Endothelial cell (in vitro differentiated cells): ENCODE measurements at regions not wholly inside any gene's neighbourhood (a gene's known extent, or its start where the extent isn't known, plus 50 kb on each side); places are given as distances from the start of the nearest gene placed in this dataset.
"Not testable (repeated sequence)": the region's sequence is repeated elsewhere in the genome, so short reads cannot be mapped to it uniquely, and the experiment has no call there.

Source experiments
- DNase-seq: peaks from one replicate; pipeline ENCODE4 v3.0.0; 2021; ENCODE audit warnings: low spot score
- H3K27ac Mint-ChIP-seq: one replicate; pipeline ENCODE4 v1.8.0; 2021; ENCODE audit warnings: mixed read lengths, inconsistent platforms; ENCODE audit not compliant: unreplicated experiment
- H3K27me3 Mint-ChIP-seq: one replicate; pipeline ENCODE4 v1.8.0; 2021; ENCODE audit warnings: mild to moderate bottlenecking, moderate library complexity, mixed read lengths, inconsistent platforms; ENCODE audit not compliant: unreplicated experiment
- H3K36me3 Mint-ChIP-seq: one replicate; pipeline ENCODE4 v1.8.0; 2021; ENCODE audit warnings: mild to moderate bottlenecking, low read depth, mixed read lengths, inconsistent platforms; ENCODE audit not compliant: unreplicated experiment
- H3K4me1 Mint-ChIP-seq: one replicate; pipeline ENCODE4 v1.8.0; 2021; ENCODE audit warnings: mild to moderate bottlenecking, mixed read lengths, inconsistent platforms; ENCODE audit not compliant: unreplicated experiment
- H3K4me3 Mint-ChIP-seq: one replicate; pipeline ENCODE4 v1.8.0; 2021; ENCODE audit warnings: mild to moderate bottlenecking, mixed read lengths, inconsistent platforms; ENCODE audit not compliant: unreplicated experiment
- H3K9me3 Mint-ChIP-seq: one replicate; pipeline ENCODE4 v1.8.0; 2021; ENCODE audit warnings: mixed read lengths, inconsistent platforms; ENCODE audit not compliant: unreplicated experiment
- TF ChIP-seq, protein P1 (sequence below): fragments of 200-600 bp; sonication (generic); IDR thresholded peaks from one replicate; pipeline ENCODE4 v1.5.0; 2021; ENCODE audit warnings: antibody characterized with exemption; ENCODE audit not compliant: unreplicated experiment

DNA sequence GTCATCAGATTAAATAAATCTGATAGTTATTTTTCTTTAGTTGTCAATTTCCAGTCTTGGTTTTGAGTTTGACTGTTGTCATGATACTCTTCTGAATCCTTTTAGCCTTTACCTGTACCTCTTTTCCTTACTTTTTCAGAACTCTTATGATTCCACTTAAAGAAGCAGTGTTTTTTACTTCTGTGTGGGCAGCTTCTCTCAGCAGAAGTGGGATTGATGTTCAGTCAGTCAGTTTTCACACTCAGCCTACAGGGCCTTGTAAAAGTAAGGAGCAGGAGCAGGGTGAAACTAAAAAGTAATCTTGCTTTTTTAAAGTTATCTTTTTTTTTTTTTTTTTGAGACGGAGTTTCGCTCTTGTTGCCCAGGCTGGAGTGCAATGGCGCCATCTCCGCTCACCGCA lies 75.1 kb downstream of the HAUS1 start:
- no peak for DNase-seq
- Mint-ChIP-seq H3K4me3 (no peak overlapping the region), H3K9me3 (no peaks in the 10 kb centered on the region), H3K27me3 (peaks cover 3% of the 10 kb centered on the region), H3K36me3 (peaks cover 4% of the 10 kb centered on the region), H3K4me1 (peaks cover 2% of the 10 kb centered on the region), H3K27ac (no peak overlapping the region)
- TF ChIP-seq, protein P1, sequence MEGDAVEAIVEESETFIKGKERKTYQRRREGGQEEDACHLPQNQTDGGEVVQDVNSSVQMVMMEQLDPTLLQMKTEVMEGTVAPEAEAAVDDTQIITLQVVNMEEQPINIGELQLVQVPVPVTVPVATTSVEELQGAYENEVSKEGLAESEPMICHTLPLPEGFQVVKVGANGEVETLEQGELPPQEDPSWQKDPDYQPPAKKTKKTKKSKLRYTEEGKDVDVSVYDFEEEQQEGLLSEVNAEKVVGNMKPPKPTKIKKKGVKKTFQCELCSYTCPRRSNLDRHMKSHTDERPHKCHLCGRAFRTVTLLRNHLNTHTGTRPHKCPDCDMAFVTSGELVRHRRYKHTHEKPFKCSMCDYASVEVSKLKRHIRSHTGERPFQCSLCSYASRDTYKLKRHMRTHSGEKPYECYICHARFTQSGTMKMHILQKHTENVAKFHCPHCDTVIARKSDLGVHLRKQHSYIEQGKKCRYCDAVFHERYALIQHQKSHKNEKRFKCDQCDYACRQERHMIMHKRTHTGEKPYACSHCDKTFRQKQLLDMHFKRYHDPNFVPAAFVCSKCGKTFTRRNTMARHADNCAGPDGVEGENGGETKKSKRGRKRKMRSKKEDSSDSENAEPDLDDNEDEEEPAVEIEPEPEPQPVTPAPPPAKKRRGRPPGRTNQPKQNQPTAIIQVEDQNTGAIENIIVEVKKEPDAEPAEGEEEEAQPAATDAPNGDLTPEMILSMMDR = no peak

DNA sequence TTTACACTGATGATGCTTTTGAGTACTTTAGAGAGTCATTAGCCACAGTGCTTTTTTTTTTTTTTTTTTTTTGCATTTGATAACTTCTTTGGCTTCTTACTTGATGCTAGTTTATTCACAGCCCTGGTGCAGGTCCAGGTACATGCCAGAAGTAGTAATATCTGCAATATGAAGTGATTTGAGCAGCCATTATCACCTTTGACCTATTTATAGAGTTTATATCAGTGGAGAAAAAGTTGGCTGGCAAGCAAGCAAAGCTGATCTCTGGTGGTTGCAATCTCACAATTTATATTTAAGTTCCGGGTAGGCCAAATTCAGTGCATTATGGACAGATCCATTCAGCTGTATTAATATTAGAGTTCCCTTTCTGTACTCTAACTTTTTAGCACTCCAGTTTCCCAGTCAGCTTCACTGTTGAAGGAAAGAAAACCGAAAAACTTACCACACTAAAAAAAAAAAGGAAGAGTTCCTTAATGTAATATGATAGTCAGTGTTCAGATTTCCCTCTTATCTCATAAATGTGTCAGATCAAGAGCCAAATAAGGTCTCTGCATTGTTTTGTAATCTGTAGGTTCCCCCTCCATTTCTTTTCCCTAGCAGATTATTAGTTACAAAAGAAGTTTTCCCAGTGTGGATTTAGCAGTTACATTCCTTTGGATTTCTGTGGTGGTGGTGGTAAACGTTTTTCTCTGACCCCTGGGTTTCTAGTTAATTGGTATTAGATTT lies 78.6 kb downstream of the HAUS1 start:
- Mint-ChIP-seq H3K27ac (no peak overlapping the region), H3K9me3 (no peaks in the 10 kb centered on the region), H3K4me3 (no peak overlapping the region), H3K4me1 (peaks cover 8% of the 10 kb centered on the region), H3K36me3 (no peaks in the 10 kb centered on the region), H3K27me3 (no peaks in the 10 kb centered on the region)
- TF ChIP-seq, protein P1 = no peak
- DNase-seq = no peak

DNA sequence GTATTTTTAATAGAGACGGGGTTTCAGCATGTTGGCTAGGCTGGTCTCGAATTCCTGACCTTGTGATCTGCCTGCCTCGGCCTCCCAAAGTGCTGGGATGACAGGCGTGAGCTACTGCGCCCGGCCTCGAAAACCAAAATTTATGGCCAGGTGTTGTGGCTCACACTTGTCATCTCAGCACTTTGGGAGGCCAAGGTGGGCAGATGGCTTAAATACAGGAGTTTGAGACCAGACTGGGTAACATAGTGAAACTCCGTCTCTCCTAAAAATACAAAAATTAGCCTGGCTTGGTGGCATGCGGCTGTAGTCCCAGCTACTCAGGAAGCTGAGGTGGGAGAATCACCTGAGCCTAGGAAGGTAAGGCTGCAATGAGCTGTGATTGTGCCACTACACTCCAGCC lies 80.1 kb downstream of the HAUS1 start:
- H3K9me3 Mint-ChIP-seq, H3K4me3 Mint-ChIP-seq, H3K27ac Mint-ChIP-seq, H3K36me3 Mint-ChIP-seq, H3K27me3 Mint-ChIP-seq, H3K4me1 Mint-ChIP-seq, DNase-seq: not testable (repeated sequence)

- Mint-ChIP-seq H3K4me1 (peaks cover 8% of the 10 kb centered on the region), H3K36me3 (no peaks in the 10 kb centered on the region), H3K27me3 (no peaks in the 10 kb centered on the region), H3K9me3 (no peaks in the 10 kb centered on the region), H3K4me3 (no peak overlapping the region), H3K27ac (no peak overlapping the region)
- no peak for DNase-seq
- TF ChIP-seq, protein P1 = no peak
Measured at GRCh38 chr18:46184727-46185126, 80.5 kb downstream of the HAUS1 start.

- Mint-ChIP-seq H3K27ac (no peak overlapping the region), H3K9me3 (no peaks in the 10 kb centered on the region), H3K36me3 (no peaks in the 10 kb centered on the region), H3K4me1 (no peaks in the 10 kb centered on the region), H3K4me3 (no peak overlapping the region), H3K27me3 (no peaks in the 10 kb centered on the region)
- TF ChIP-seq, protein P1 = no peak
- DNase-seq = no peak
Measured at GRCh38 chr18:46190667-46191066, 86.5 kb downstream of the HAUS1 start.
